ENCODE measurements at regions not wholly inside any gene's neighbourhood (a gene's known extent, or its start where the extent isn't known, plus 50 kb on each side); places are given as distances from the start of the nearest gene placed in this dataset.

DNA sequence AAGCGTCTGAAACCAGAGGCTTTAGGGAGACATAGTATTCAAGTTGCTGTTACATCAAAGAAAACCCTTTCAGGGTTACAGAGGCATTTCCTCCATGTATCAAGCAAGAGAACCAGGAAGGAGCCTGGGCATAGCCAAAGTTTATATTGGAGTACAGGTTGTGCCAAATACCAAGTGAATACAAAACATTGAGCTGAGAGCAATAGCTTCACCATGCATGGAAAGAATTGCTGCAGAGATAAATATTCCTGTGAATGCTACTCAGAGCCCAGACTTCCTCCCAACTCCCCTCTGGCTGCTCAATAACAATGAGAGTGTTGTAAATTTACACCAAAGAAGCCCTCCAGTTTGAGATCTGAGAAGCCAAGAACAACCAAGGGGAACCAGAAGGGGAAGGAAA lies 618.9 kb downstream of the DHX35 start:
- TF ChIP-seq JUN (CRISPR knock-in tag; IDR thresholded peaks at IDR 0.05), result no peak
- TF ChIP-seq, protein P1, sequence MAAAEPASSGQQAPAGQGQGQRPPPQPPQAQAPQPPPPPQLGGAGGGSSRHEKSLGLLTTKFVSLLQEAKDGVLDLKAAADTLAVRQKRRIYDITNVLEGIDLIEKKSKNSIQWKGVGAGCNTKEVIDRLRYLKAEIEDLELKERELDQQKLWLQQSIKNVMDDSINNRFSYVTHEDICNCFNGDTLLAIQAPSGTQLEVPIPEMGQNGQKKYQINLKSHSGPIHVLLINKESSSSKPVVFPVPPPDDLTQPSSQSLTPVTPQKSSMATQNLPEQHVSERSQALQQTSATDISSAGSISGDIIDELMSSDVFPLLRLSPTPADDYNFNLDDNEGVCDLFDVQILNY (CRISPR knock-in tag; IDR thresholded peaks at IDR 0.05), result no peak
- TF ChIP-seq, protein P2, sequence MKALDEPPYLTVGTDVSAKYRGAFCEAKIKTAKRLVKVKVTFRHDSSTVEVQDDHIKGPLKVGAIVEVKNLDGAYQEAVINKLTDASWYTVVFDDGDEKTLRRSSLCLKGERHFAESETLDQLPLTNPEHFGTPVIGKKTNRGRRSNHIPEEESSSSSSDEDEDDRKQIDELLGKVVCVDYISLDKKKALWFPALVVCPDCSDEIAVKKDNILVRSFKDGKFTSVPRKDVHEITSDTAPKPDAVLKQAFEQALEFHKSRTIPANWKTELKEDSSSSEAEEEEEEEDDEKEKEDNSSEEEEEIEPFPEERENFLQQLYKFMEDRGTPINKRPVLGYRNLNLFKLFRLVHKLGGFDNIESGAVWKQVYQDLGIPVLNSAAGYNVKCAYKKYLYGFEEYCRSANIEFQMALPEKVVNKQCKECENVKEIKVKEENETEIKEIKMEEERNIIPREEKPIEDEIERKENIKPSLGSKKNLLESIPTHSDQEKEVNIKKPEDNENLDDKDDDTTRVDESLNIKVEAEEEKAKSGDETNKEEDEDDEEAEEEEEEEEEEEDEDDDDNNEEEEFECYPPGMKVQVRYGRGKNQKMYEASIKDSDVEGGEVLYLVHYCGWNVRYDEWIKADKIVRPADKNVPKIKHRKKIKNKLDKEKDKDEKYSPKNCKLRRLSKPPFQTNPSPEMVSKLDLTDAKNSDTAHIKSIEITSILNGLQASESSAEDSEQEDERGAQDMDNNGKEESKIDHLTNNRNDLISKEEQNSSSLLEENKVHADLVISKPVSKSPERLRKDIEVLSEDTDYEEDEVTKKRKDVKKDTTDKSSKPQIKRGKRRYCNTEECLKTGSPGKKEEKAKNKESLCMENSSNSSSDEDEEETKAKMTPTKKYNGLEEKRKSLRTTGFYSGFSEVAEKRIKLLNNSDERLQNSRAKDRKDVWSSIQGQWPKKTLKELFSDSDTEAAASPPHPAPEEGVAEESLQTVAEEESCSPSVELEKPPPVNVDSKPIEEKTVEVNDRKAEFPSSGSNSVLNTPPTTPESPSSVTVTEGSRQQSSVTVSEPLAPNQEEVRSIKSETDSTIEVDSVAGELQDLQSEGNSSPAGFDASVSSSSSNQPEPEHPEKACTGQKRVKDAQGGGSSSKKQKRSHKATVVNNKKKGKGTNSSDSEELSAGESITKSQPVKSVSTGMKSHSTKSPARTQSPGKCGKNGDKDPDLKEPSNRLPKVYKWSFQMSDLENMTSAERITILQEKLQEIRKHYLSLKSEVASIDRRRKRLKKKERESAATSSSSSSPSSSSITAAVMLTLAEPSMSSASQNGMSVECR (CRISPR knock-in tag; IDR thresholded peaks at IDR 0.05; ENCODE audit: borderline replicate concordance), result no peak
- TF ChIP-seq RORB (CRISPR knock-in tag; IDR thresholded peaks at IDR 0.05), result no peak
- TF ChIP-seq GTF2I (CRISPR knock-in tag; conservative IDR thresholded peaks at IDR 0.05), result no peak
- TF ChIP-seq FOXP1 (CRISPR knock-in tag; IDR thresholded peaks at IDR 0.05; ENCODE audit: borderline replicate concordance), result no peak
- TF ChIP-seq, protein P3, sequence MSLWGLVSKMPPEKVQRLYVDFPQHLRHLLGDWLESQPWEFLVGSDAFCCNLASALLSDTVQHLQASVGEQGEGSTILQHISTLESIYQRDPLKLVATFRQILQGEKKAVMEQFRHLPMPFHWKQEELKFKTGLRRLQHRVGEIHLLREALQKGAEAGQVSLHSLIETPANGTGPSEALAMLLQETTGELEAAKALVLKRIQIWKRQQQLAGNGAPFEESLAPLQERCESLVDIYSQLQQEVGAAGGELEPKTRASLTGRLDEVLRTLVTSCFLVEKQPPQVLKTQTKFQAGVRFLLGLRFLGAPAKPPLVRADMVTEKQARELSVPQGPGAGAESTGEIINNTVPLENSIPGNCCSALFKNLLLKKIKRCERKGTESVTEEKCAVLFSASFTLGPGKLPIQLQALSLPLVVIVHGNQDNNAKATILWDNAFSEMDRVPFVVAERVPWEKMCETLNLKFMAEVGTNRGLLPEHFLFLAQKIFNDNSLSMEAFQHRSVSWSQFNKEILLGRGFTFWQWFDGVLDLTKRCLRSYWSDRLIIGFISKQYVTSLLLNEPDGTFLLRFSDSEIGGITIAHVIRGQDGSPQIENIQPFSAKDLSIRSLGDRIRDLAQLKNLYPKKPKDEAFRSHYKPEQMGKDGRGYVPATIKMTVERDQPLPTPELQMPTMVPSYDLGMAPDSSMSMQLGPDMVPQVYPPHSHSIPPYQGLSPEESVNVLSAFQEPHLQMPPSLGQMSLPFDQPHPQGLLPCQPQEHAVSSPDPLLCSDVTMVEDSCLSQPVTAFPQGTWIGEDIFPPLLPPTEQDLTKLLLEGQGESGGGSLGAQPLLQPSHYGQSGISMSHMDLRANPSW (CRISPR knock-in tag; conservative IDR thresholded peaks at IDR 0.05; ENCODE audit: low read depth), result no peak
- no peak for TF ChIP-seq MXD4 (CRISPR knock-in tag; IDR thresholded peaks at IDR 0.05; ENCODE audit: borderline replicate concordance)
- H3K36me3 Mint-ChIP-seq, result no peaks in the 10 kb centered on the region; the same call in 1 of the 2 replicates

DNA sequence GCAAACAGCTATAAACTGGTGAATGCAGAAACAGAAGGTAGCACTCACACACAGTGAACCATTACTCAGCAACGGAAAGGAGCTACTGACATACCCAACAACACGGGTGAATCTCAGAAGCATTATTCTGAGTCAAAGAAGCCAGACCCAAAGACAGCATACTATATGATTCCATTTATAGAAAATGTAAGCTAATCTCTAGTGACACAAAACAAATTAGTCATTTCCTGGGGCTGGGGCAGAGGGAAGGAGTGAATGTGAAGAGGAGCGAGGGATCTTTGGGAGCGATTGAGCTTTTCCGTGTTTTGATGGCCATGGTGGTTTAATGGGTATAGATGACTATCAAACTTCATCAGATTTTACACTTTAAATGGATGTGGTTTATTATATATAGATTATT lies 614.6 kb downstream of the DHX35 start:
- POLR2A ChIA-PET, result no interaction called here
- CTCF ChIA-PET, result no interaction called here
- peaks cover 10% of the 10 kb centered on the region for H3K4me1 Mint-ChIP-seq
- no peaks in the 10 kb centered on the region for H3K36me3 Mint-ChIP-seq
- no peak overlapping the region for H3K27ac Mint-ChIP-seq
- H3K4me3 Mint-ChIP-seq, result no peak overlapping the region
- no peaks in the 10 kb centered on the region for H3K27me3 Mint-ChIP-seq (ENCODE audit: low read depth)
- H3K9me3 Mint-ChIP-seq, result peaks cover 5% of the 10 kb centered on the region
- TF ChIP-seq FOXK1 (CRISPR knock-in tag; IDR thresholded peaks at IDR 0.05) (no peak), FOXP1 (CRISPR knock-in tag; IDR thresholded peaks at IDR 0.05; ENCODE audit: borderline replicate concordance) (no peak), GABPB1 (CRISPR knock-in tag; IDR thresholded peaks at IDR 0.05) (no peak), ATF1 (CRISPR knock-in tag; IDR thresholded peaks at IDR 0.05) (no peak), HMGA2 (CRISPR knock-in tag; IDR thresholded peaks at IDR 0.05) (no peak), KAT7 (CRISPR knock-in tag; IDR thresholded peaks at IDR 0.05; ENCODE audit: borderline replicate concordance) (no peak), FOXJ3 (CRISPR knock-in tag; IDR thresholded peaks at IDR 0.05; ENCODE audit: borderline replicate concordance) (no peak), ZNF138 (CRISPR knock-in tag; conservative IDR thresholded peaks at IDR 0.05) (no peak)
- TF ChIP-seq, protein P2 (CRISPR knock-in tag; IDR thresholded peaks at IDR 0.05; ENCODE audit: borderline replicate concordance), result no peak
- no peak for DNase-seq (ENCODE audit: low spot score)
- ATAC-seq, result no peak

More for the DNA sequence above, 618.9 kb downstream of the DHX35 start:
- DNase-seq (ENCODE audit: low spot score), result no peak
- Mint-ChIP-seq H3K4me3 (no peak overlapping the region), H3K27me3 (ENCODE audit: low read depth) (peaks cover 3% of the 10 kb centered on the region; the same call in 1 of the 2 replicates), H3K27ac (no peak overlapping the region), H3K4me1 (peaks cover 10% of the 10 kb centered on the region), H3K9me3 (no peaks in the 10 kb centered on the region)
- no peak for ATAC-seq
- ChIA-PET CTCF (no interaction called here), POLR2A (no interaction called here)

Data from WTC11 (cell line).